A549 (cell line): ENCODE measurements at regions not wholly inside any gene's neighbourhood (a gene's known extent, or its start where the extent isn't known, plus 50 kb on each side); places are given as distances from the start of the nearest gene placed in this dataset.

Experiments
- ATAC-seq, 2 experiments: fragments of 200-7000 bp in 1 of 2; fragments of >200 bp in 1 of 2; cut with Nextera tagmentation in 1 of 2; cut with Tn5 transposase in 1 of 2; 3 replicates each; pipeline versions ENCODE4 v1.8.0 to v1.9.1; 2018 to 2020; ENCODE audit warnings: mild to moderate bottlenecking in 1 of 2, moderate library complexity in 1 of 2
- CTCF ChIA-PET: fragments of 300-600 bp; sonication (Branson Sonifier 250); formaldehyde crosslinking; extraction: SDS; loops from one replicate; lab custom pipeline; 2021; ENCODE audit warnings: antibody characterized with exemption, inconsistent platforms; lab: Yijun Ruan, JAX
- POLR2A ChIA-PET: fragments of 350-600 bp; formaldehyde crosslinking; extraction: SDS; loops from one replicate; lab custom pipeline; 2021; ENCODE audit warnings: antibody characterized with exemption, inconsistent platforms; lab: Yijun Ruan, JAX
- DNase-seq, 2 experiments: peaks; one replicate each; pipeline versions ENCODE4 v3.0.0 to v3.0.0-alpha.2; 2011 to 2016; ENCODE audit warnings: low read depth in 1 of 2, low spot score in 1 of 2
- FAIRE-seq: peaks from 2 replicates; lab custom pipeline; 2011; peaks lifted over from hg19 to GRCh38; lab: Jason Lieb, UNC
- H3K27ac ChIP-seq, 2 experiments: fragments of >200 bp; sonication (Bioruptor Twin); formaldehyde crosslinking; 3 replicates each; pipeline ENCODE4 v1.5.1; 2016 to 2017
- H3K4me1 ChIP-seq: fragments of >200 bp; sonication (Bioruptor Twin); formaldehyde crosslinking; 3 replicates; pipeline ENCODE4 v1.6.1; 2016
- H3K4me2 ChIP-seq: fragments of >200 bp; sonication (Bioruptor Twin); formaldehyde crosslinking; 3 replicates; pipeline ENCODE4 v1.6.1; 2016
- H3K4me3 ChIP-seq: fragments of >200 bp; sonication (Bioruptor Twin); formaldehyde crosslinking; 3 replicates; pipeline ENCODE4 v1.5.1; 2016
- H3K9me3 ChIP-seq: fragments of >200 bp; sonication (Bioruptor Twin); formaldehyde crosslinking; 3 replicates; pipeline ENCODE4 v1.6.1; 2016
- CEBPB ChIP-seq, 2 experiments: fragments of >200 bp in 1 of 2; sonication (Bioruptor Twin) in 1 of 2; formaldehyde crosslinking in 1 of 2; IDR thresholded peaks; 2 replicates each; pipeline ENCODE4 v1.6.1; 2012 to 2016
- EHF ChIP-seq: fragments of 250-450 bp; sonication (Bioruptor Pico); IDR thresholded peaks from 2 replicates; pipeline ENCODE4 v1.5.0; 2020; ENCODE audit warnings: mild to moderate bottlenecking
- EP300 ChIP-seq, 2 experiments: fragments of >200 bp; sonication (Bioruptor Twin); formaldehyde crosslinking; IDR thresholded peaks; 2 replicates in 1 of 2; 3 replicates in 1 of 2; pipeline ENCODE4 v1.6.1; 2016 to 2017
- FOSB ChIP-seq: fragments of 250-450 bp; sonication (Bioruptor Pico); IDR thresholded peaks from 2 replicates; pipeline ENCODE4 v1.5.0; 2020; ENCODE audit warnings: mild to moderate bottlenecking, moderate library complexity
- FOSL2 ChIP-seq, 2 experiments: fragments of 450-650 bp in 1 of 2; fragments of >200 bp in 1 of 2; sonication (Bioruptor Twin) in 1 of 2; formaldehyde crosslinking; IDR thresholded peaks; 2 replicates each; pipeline versions ENCODE4 v1.5.0 to v1.6.1; 2016 to 2020; ENCODE audit warnings: mild to moderate bottlenecking in 1 of 2, moderate library complexity in 1 of 2
- GATA3 ChIP-seq: IDR thresholded peaks from 2 replicates; pipeline ENCODE4 v1.6.1; 2012; ENCODE audit warnings: borderline replicate concordance
- HDAC2 ChIP-seq: fragments of 200-600 bp; sonication (generic); IDR thresholded peaks from 2 replicates; pipeline ENCODE4 v1.6.1; 2016
- HES2 ChIP-seq: fragments of >200 bp; sonication (Bioruptor Twin); formaldehyde crosslinking; IDR thresholded peaks from 2 replicates; pipeline ENCODE4 v1.6.1; 2016
- HEYL ChIP-seq: fragments of 250-450 bp; sonication (Bioruptor Pico); IDR thresholded peaks from 2 replicates; pipeline ENCODE4 v1.8.0; 2021; ENCODE audit warnings: mild to moderate bottlenecking, moderate library complexity
- HOXA7 ChIP-seq: fragments of 250-450 bp; sonication (Bioruptor Pico); IDR thresholded peaks from 2 replicates; pipeline ENCODE4 v1.5.0; 2020; ENCODE audit warnings: mild to moderate bottlenecking, moderate library complexity
- HOXB13 ChIP-seq: fragments of 250-450 bp; sonication (Bioruptor Pico); IDR thresholded peaks from 2 replicates; pipeline ENCODE4 v1.5.0; 2020; ENCODE audit warnings: low read depth, mild to moderate bottlenecking, moderate library complexity
- HOXB5 ChIP-seq: fragments of 250-450 bp; sonication (Bioruptor Pico); IDR thresholded peaks from 2 replicates; pipeline ENCODE4 v1.5.0; 2020; ENCODE audit warnings: mild to moderate bottlenecking, moderate library complexity
- JUN ChIP-seq, 2 experiments: fragments of >200 bp; sonication (Bioruptor Twin); formaldehyde crosslinking; IDR thresholded peaks; 2 replicates in 1 of 2; 3 replicates in 1 of 2; pipeline ENCODE4 v1.6.1; 2016 to 2017
- JUNB ChIP-seq: fragments of >200 bp; sonication (Bioruptor Twin); formaldehyde crosslinking; IDR thresholded peaks from 2 replicates; pipeline ENCODE4 v1.6.1; 2016
- KDM1A ChIP-seq: fragments of 200-600 bp; sonication (generic); IDR thresholded peaks from 2 replicates; pipeline ENCODE4 v1.6.1; 2016; ENCODE audit warnings: low read depth, mild to moderate bottlenecking
- MAFK ChIP-seq: fragments of 450-650 bp; IDR thresholded peaks from 2 replicates; pipeline ENCODE4 v1.6.1; 2014; ENCODE audit not compliant: partially characterized antibody
- MAZ ChIP-seq: fragments of 150-350 bp; IDR thresholded peaks from 2 replicates; pipeline ENCODE4 v1.6.1; 2014; ENCODE audit warnings: antibody characterized with exemption, low read depth, low read length, borderline replicate concordance
- NFE2L2 ChIP-seq: fragments of 150-350 bp; conservative IDR thresholded peaks from 2 replicates; pipeline ENCODE4 v1.6.1; 2014; ENCODE audit warnings: low read length
- RAD21 ChIP-seq, 2 experiments: fragments of >200 bp in 1 of 2; sonication (Bioruptor Twin) in 1 of 2; formaldehyde crosslinking in 1 of 2; IDR thresholded peaks in 1 of 2; conservative IDR thresholded peaks in 1 of 2; 2 replicates in 1 of 2; 3 replicates in 1 of 2; pipeline ENCODE4 v1.6.1; 2012 to 2018; ENCODE audit warnings: inconsistent platforms in 1 of 2
- RCOR1 ChIP-seq: fragments of 150-350 bp; IDR thresholded peaks from 2 replicates; pipeline ENCODE4 v1.6.1; 2014; ENCODE audit warnings: antibody characterized with exemption, low read length, low read depth
- REST ChIP-seq: fragments of 200-600 bp; sonication (generic); IDR thresholded peaks from 2 replicates; pipeline ENCODE4 v1.6.1; 2016; ENCODE audit warnings: antibody characterized with exemption, mild to moderate bottlenecking, moderate library complexity
- SMC3 ChIP-seq: fragments of >200 bp; sonication (Bioruptor Twin); formaldehyde crosslinking; IDR thresholded peaks from 3 replicates; pipeline ENCODE4 v1.6.1; 2018; ENCODE audit warnings: inconsistent platforms
- ZSCAN20 ChIP-seq: fragments of 250-450 bp; sonication (Bioruptor Pico); IDR thresholded peaks from 2 replicates; pipeline ENCODE4 v1.8.0; 2022; ENCODE audit warnings: mild to moderate bottlenecking, moderate library complexity
- WGBS: methylation state at CpG from one replicate; pipeline ENCODE4 v1.1.6; 2017; ENCODE audit errors: missing lambda C conversion rate; 5-methylcytosine and 5-hydroxymethylcytosine counted together
- TF ChIP-seq, protein P1 (sequence below): IDR thresholded peaks from 2 replicates; pipeline ENCODE4 v1.6.1; 2012
- TF ChIP-seq, protein P2 (sequence below): IDR thresholded peaks from 2 replicates; pipeline ENCODE4 v1.6.1; 2012
- TF ChIP-seq, protein P3 (sequence below): IDR thresholded peaks from 2 replicates; pipeline ENCODE4 v1.6.1; 2012; ENCODE audit warnings: low read depth, borderline replicate concordance
- TF ChIP-seq, protein P4 (sequence below): fragments of 150-350 bp; IDR thresholded peaks from 2 replicates; pipeline ENCODE4 v1.6.1; 2014; ENCODE audit warnings: low read depth, mild to moderate bottlenecking, low read length
- TF ChIP-seq, protein P5 (sequence below): fragments of >200 bp; sonication (Bioruptor Twin); formaldehyde crosslinking; IDR thresholded peaks from 3 replicates; pipeline ENCODE4 v1.6.1; 2016

DNA sequence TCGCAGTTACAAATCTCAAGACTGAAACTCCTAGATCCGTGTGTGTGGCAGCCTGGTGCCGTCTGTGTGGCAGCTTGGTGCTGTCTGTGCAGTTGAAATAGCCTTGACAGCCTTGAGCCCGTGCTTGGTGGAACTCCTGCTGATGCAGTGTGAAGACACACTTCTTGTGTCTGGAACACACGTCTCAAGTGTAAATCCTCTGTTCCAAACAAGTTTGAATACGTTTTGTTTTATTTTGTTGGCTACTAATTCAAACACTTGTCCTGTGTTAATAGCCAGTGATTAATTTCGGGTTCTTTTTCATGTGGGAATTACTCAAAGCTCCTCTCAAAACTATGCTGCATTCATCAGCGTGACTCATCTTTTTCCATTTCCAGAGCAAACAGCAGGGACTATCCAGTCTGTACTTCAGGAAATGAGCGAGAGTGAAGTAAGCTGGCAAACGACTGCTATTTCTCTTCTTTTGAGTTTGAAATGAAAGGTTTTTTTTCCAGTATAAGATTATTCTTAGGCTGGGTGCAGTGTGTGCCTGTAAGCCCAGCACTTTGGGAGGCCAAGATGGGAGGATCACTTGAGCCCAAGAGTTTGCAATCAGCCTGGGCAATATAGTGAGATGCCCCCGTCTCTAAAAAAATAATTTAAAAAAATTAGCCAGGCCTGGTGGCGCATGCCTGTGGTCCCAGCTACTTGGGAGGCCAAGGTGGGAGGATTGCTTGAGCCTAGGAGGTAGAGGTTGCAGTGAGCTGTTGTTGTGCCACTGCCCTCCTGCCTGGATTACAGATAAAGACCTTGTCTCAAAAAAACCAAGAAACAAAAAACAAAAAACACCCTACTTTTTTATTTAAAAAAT lies 152.9 kb downstream of the SPP2 start:
- DNase-seq: peak; percentile 78 to 94
- TF ChIP-seq FOSL2 (IDR thresholded peaks at IDR 0.05): peak; percentile 99
- TF ChIP-seq FOSL2 (CRISPR knock-in tag; IDR thresholded peaks at IDR 0.05): peak; percentile 99
- no peak for TF ChIP-seq REST
- TF ChIP-seq, protein P1, sequence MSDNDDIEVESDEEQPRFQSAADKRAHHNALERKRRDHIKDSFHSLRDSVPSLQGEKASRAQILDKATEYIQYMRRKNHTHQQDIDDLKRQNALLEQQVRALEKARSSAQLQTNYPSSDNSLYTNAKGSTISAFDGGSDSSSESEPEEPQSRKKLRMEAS: peak; percentile 79
- TF ChIP-seq HDAC2: no peak
- 0 out of 2 replicates have a peak, but pooled peaks have one; percentile 3 for TF ChIP-seq EHF
- TF ChIP-seq, protein P2, sequence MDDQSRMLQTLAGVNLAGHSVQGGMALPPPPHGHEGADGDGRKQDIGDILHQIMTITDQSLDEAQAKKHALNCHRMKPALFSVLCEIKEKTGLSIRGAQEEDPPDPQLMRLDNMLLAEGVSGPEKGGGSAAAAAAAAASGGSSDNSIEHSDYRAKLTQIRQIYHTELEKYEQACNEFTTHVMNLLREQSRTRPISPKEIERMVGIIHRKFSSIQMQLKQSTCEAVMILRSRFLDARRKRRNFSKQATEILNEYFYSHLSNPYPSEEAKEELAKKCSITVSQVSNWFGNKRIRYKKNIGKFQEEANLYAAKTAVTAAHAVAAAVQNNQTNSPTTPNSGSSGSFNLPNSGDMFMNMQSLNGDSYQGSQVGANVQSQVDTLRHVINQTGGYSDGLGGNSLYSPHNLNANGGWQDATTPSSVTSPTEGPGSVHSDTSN: peak; percentile 82
- peak; percentile 60 to 89; a peak in 3 of 4 replicates for TF ChIP-seq CEBPB (IDR thresholded peaks at IDR 0.05)
- TF ChIP-seq ZSCAN20 (CRISPR knock-in tag): 0 out of 2 replicates have a peak, but pooled peaks have one; percentile 46
- TF ChIP-seq, protein P3, sequence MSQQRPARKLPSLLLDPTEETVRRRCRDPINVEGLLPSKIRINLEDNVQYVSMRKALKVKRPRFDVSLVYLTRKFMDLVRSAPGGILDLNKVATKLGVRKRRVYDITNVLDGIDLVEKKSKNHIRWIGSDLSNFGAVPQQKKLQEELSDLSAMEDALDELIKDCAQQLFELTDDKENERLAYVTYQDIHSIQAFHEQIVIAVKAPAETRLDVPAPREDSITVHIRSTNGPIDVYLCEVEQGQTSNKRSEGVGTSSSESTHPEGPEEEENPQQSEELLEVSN: 0 out of 2 replicates have a peak, but pooled peaks have one; percentile 28
- no peak for TF ChIP-seq RCOR1
- TF ChIP-seq HES2: 0 out of 2 replicates have a peak, but pooled peaks have one; percentile 34
- TF ChIP-seq HOXB5 (CRISPR knock-in tag): no peak; the same call in 1 of the 2 replicates
- peak; percentile 53; the same call in 1 of the 2 replicates for TF ChIP-seq KDM1A
- 0 out of 2 replicates have a peak, but pooled peaks have one; percentile 10 for TF ChIP-seq HEYL (CRISPR knock-in tag)
- TF ChIP-seq NFE2L2: peak; percentile 80
- TF ChIP-seq EP300 (IDR thresholded peaks at IDR 0.05): peak; percentile 94
- TF ChIP-seq MAZ: no peak
- TF ChIP-seq MAFK: peak; percentile 92
- no peak for TF ChIP-seq HOXA7 (CRISPR knock-in tag)
- TF ChIP-seq JUN (IDR thresholded peaks at IDR 0.05): peak; percentile 97
- peak; percentile 53 for TF ChIP-seq SMC3
- TF ChIP-seq, protein P4, sequence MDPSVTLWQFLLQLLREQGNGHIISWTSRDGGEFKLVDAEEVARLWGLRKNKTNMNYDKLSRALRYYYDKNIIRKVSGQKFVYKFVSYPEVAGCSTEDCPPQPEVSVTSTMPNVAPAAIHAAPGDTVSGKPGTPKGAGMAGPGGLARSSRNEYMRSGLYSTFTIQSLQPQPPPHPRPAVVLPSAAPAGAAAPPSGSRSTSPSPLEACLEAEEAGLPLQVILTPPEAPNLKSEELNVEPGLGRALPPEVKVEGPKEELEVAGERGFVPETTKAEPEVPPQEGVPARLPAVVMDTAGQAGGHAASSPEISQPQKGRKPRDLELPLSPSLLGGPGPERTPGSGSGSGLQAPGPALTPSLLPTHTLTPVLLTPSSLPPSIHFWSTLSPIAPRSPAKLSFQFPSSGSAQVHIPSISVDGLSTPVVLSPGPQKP: no peak
- TF ChIP-seq GATA3: peak; percentile 97
- TF ChIP-seq, protein P5, sequence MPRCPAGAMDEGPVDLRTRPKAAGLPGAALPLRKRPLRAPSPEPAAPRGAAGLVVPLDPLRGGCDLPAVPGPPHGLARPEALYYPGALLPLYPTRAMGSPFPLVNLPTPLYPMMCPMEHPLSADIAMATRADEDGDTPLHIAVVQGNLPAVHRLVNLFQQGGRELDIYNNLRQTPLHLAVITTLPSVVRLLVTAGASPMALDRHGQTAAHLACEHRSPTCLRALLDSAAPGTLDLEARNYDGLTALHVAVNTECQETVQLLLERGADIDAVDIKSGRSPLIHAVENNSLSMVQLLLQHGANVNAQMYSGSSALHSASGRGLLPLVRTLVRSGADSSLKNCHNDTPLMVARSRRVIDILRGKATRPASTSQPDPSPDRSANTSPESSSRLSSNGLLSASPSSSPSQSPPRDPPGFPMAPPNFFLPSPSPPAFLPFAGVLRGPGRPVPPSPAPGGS: peak; percentile 90
- TF ChIP-seq HOXB13 (CRISPR knock-in tag): 0 out of 2 replicates have a peak, but pooled peaks have one; percentile 38
- peak; percentile 100 for TF ChIP-seq JUNB
- TF ChIP-seq RAD21 (conservative IDR thresholded peaks at IDR 0.05 in 1 of 2, IDR thresholded peaks at IDR 0.05 in 1 of 2): peak; percentile 49 to 63
- no peak for TF ChIP-seq FOSB (CRISPR knock-in tag)
- Histone ChIP-seq H3K4me2 (peak overlapping the region; percentile 78), H3K4me3 (0 out of 3 replicates have a peak overlapping the region, but pooled peaks have one; percentile 1), H3K27ac (peak overlapping the region; percentile 89 to 98), H3K4me1 (peaks cover 36% of the 10 kb centered on the region), H3K9me3 (peaks cover 18% of the 10 kb centered on the region)
- peak; percentile 93 for FAIRE-seq
- ChIA-PET POLR2A (interaction anchor here (1.0 to 1.4 kb wide), 6 partner anchors 39 to 294 kb away, joined by 3 to 9 read pairs (median 5); partner anchors contain the start of gene ARL4C), CTCF (interaction anchor here (0.8 to 3.7 kb wide), 7 partner anchors 9 to 298 kb away, joined by 3 to 15 read pairs (median 7); no protein-coding TSS in a partner anchor)
- peak; percentile 96 to 97 for ATAC-seq
- 2% methylated on average over 12 of the region's 12 CpGs for WGBS
